ENCODE measurements at regions not wholly inside any gene's neighbourhood (a gene's known extent, or its start where the extent isn't known, plus 50 kb on each side); places are given as distances from the start of the nearest gene placed in this dataset.

DNA sequence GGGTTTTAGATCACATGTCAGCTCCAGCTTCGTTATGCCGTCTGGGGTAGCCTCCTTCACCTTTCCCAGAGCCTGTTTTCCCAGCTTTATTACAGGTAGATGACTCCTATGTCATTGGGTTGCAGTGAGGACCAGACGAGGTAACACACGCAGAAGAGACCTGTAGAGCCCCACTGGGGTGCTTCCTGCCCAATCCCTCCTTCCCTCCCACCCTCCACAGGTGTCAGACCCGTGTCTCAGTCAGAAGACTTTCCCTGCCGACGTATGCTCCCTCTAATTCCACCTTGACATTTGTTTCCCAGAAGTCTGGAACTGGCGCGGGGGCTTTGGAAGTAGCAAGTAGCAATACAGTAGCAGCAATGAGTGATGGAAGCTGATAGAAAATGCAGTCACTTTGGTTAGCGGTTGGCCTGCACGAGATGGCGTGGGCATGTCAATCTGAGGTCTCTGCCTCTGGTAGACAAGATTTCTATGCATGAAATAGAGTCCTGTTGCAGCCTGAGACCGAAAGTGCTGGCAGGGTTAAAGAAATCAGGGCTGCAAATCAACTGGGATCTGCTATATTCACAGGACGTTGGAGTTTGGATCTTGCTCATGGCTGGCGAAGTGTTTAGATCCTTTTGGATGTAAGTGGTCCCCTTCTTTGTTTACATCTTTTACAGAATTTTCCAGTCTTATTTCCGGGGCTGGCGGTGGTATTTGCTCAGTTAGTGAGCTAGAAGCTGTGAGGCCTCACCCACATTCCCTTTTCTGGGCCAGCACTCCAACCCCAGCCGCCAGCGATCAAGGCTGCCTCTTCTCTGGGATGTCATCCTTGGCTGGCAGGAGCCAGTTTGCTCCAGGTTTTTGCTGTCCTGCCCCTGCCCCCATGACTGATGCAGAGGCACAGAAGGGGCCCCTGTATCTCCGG lies 78.3 kb upstream of the KMT2C start:
- TF ChIP-seq CTCF (IDR thresholded peaks at IDR 0.05; ENCODE audit: insufficient read depth, low read depth, low read length, missing control alignments): no peak
- no peak overlapping the region for H3K4me3 ChIP-seq (ENCODE audit: low read length)
- DNase-seq (ENCODE audit: low read depth): no peak

GRCh38 chr7:152512706-152513105 lies 76.9 kb upstream of the KMT2C start:
- TF ChIP-seq CTCF (IDR thresholded peaks at IDR 0.05; ENCODE audit: insufficient read depth, low read depth, low read length, missing control alignments): no peak
- no peak overlapping the region for H3K4me3 ChIP-seq (ENCODE audit: low read length)
- DNase-seq (ENCODE audit: low read depth): peak; percentile 27

GRCh38 chr7:152511736-152512135 lies 75.9 kb upstream of the KMT2C start:
- TF ChIP-seq CTCF (IDR thresholded peaks at IDR 0.05; ENCODE audit: insufficient read depth, low read depth, low read length, missing control alignments): no peak
- no peak for DNase-seq (ENCODE audit: low read depth)
- no peak overlapping the region for H3K4me3 ChIP-seq (ENCODE audit: low read length)

DNA sequence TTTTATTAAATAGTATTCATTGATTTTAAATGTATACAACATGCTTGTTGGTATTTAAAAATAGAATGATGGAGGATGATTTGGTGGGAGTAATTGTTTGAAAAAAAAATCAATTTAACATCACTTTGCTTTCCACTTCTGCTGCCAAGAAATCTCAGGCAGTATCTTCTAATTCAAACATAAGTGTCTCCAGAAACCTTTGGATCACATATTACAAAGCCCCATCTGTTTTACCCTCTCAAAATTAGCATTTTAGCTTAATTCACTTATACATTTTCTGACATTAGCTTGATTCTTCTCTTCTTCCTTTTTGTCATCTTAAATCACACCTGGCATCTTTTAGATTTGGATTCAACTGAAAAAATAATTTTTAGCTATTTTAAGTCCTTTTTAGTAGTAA lies 72.9 kb upstream of the KMT2C start:
- no peak for TF ChIP-seq CTCF (IDR thresholded peaks at IDR 0.05; ENCODE audit: insufficient read depth, low read depth, low read length, missing control alignments)
- no peak for DNase-seq (ENCODE audit: low read depth)
- H3K4me3 ChIP-seq (ENCODE audit: low read length): no peak overlapping the region

DNA sequence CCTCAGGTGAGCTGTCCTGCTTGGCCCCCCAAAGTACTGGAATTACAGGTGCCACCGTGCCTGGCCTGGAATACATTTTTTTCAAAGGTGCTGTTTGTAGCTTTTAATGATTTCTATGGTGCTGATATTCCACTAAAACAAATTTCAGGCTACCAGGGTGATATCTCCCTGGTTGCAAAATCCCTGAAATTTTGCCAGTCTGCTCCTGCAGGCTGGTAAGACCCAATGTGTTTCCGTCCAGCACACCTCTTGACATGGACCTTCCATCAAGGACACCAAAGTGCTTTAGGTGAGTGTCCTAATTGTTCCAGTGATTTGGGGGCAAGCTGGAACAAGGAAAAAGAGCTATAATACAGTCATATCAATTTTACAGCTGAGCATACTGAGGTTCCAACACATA lies 69.8 kb upstream of the KMT2C start:
- H3K4me3 ChIP-seq (ENCODE audit: low read length): no peak overlapping the region
- TF ChIP-seq CTCF (IDR thresholded peaks at IDR 0.05; ENCODE audit: insufficient read depth, low read depth, low read length, missing control alignments): no peak
- DNase-seq (ENCODE audit: low read depth): no peak

GRCh38 chr7:152504816-152505215 lies 69.0 kb upstream of the KMT2C start:
- H3K4me3 ChIP-seq (ENCODE audit: low read length): no peak overlapping the region
- TF ChIP-seq CTCF (IDR thresholded peaks at IDR 0.05; ENCODE audit: insufficient read depth, low read depth, low read length, missing control alignments): no peak
- no peak for DNase-seq (ENCODE audit: low read depth)

GRCh38 chr7:152504367-152504766 lies 68.6 kb upstream of the KMT2C start:
- peak; percentile 25 for DNase-seq (ENCODE audit: low read depth)
- TF ChIP-seq CTCF (IDR thresholded peaks at IDR 0.05; ENCODE audit: insufficient read depth, low read depth, low read length, missing control alignments): no peak
- H3K4me3 ChIP-seq (ENCODE audit: low read length): no peak overlapping the region

Data from epithelial cell of esophagus (primary cell).